ENCODE measurements at regions not wholly inside any gene's neighbourhood (a gene's known extent, or its start where the extent isn't known, plus 50 kb on each side); places are given as distances from the start of the nearest gene placed in this dataset.

DNA sequence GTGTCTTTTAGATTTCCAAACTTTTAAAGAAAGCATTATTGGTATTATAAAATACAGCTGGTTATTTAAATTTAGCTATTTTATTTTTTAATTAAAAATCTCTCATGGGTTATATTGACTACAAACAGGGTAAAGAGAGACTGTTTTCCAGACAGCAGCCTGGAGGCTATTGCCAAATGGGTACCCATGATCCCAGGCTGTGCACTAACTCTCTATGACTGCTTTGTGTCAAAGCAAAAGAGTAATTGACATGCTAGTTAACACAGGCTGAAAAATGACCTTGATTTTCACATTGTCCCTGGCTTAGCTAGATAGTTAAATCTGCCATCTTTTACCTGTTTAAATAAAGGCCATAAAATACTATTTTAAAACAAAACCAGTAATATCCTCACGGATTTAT lies 589.7 kb downstream of the ANXA1 start:
- in situ Hi-C loops (cut with MboI; ENCODE audit: low sequenced_read_pairs) = no loop called here

GRCh38 chr9:73742412-73742811 lies 590.7 kb downstream of the ANXA1 start:
- in situ Hi-C loops (cut with MboI; ENCODE audit: low sequenced_read_pairs) = no loop called here

DNA sequence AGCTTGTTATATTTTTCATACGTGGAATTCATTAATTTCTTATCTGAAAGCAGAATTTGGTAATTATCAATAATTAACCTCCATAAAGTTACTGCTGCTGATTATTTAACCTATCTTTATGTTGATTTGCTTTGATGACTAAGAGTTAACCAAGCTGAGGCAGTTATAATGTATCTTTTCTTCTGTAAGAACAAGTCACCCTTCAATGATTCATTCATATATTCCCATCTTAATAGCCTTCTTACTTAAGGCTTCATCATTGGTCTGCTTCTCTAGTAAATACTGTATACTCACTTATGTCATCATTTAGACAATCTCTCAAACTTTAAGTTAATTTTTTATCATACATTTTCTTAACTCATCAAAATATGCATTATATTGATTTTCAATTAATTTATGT lies 592.2 kb downstream of the ANXA1 start:
- in situ Hi-C loops (cut with MboI; ENCODE audit: low sequenced_read_pairs) = no loop called here

- in situ Hi-C loops (cut with MboI; ENCODE audit: low sequenced_read_pairs) = no loop called here
These were observed 593.9 kb downstream of the ANXA1 start for GRCh38 chr9:73745598-73745997.

GRCh38 chr9:73753171-73753570 lies 601.5 kb downstream of the ANXA1 start:
- in situ Hi-C loops (cut with MboI; ENCODE audit: low sequenced_read_pairs) = no loop called here

DNA sequence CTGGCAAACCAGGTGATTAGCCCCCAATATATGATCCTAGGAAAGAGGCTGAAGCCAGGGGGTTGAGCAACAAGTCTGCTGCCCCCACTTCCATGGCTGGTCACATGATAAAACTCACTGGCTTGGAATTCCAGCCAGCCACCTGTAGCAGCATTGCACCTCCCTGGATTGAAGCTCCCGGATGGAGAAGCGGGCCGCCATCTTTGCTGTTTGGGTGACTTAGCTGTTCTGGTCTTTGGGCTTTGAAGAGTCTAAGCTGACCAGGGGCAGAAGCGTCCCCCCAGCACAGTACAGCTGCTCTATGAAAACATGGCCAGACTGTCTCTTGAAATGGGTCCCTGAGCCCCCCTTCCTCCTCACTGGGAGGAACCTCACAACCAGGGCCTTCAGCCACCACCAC lies 610.2 kb downstream of the ANXA1 start:
- in situ Hi-C loops (cut with MboI; ENCODE audit: low sequenced_read_pairs) = no loop called here

DNA sequence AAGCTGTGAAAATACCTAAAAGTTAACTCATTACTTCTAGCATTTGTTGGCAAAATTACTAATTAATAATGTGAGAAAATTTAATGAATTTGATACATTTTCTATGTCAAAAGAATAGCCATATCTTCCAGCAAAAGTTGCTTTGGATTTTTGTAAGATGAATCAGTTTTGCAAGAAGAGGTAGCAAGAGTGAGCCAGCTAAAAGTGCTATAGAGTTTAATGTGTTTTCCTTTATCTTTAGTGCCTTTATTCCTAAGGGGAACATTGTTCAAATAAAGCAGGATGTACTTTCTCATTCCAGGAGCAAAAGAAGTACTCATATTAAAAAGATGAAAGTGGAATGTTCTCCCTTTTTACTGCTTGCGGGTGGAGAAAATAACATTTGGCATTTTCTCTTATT lies 622.2 kb downstream of the ANXA1 start:
- in situ Hi-C loops (cut with MboI; ENCODE audit: low sequenced_read_pairs) = no loop called here

DNA sequence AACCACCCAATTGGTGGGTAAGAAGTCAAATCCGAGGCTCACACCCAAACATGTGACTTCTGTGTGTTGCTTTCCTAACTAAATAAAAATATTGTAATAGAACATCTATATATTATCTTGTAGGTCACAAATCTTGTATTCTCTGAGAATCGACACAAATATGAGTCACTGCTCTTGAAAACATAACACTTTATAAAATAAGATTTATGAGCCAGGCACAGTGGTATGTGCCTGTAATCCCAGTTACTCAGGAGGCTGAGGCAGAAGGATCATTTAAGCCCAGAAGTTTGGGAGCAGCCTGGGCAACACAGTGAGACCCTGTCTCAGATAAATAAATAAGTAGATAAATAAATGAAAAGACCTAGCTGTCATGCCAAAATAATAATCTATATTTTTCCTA lies 624.1 kb downstream of the ANXA1 start:
- in situ Hi-C loops (cut with MboI; ENCODE audit: low sequenced_read_pairs) = no loop called here

DNA sequence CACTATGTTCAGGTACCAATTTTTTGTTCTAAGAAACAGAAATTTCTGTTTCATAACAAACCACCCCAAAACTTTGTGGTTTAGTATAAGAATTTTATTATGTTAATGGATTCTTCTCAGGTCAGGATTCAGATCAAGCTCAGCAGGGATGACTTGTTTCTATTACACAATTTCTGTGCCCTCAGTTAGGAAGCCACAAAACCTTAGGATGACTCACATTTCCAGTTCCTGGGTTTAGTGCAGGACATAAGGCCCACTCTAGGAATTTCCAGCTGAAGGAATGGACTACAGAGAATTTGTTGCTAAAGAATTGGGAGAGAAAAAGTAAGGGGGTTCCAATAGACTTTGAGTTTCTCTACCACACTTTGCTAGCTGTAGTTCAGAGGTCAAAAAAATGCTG lies 629.3 kb downstream of the ANXA1 start:
- in situ Hi-C loops (cut with MboI; ENCODE audit: low sequenced_read_pairs) = no loop called here

DNA sequence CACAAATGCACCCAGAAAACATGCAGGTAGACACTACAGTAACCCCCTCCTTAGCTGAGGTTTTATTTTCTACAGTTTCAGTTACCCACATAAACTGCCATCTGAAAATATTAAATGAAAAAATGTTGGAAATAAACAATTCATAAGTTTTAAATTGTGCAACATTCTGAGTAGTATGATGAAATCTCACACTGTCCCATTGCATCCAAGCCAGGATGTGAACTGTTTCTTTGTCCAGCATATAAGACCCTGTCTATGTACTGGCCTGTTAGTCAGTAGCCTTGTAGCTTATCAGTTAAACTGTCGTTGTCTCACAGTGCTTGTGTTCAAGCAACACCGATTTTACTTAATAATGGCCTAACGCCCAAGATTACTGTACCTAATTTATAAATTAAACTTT lies 630.5 kb downstream of the ANXA1 start:
- in situ Hi-C loops (cut with MboI; ENCODE audit: low sequenced_read_pairs) = no loop called here

DNA sequence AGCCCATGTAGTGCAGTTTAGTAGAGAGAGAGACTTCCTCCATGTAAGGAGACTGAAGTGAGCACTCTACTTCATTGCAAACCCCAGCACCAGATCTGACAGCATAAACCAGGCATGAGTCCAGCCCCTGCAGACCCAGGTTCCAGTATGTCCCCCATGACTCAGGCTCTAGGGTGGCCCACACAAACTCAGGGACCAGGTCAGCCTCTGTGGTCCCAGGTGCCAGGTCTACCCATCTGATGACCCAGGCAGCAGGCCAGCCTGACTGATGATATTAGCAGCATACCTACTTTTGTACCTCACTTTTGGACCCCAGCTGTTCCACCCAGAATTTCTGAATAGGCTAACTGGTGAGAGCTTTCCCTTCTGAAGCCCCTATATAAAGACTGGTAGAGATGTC lies 647.8 kb downstream of the ANXA1 start:
- in situ Hi-C loops (cut with MboI; ENCODE audit: low sequenced_read_pairs) = no loop called here

DNA sequence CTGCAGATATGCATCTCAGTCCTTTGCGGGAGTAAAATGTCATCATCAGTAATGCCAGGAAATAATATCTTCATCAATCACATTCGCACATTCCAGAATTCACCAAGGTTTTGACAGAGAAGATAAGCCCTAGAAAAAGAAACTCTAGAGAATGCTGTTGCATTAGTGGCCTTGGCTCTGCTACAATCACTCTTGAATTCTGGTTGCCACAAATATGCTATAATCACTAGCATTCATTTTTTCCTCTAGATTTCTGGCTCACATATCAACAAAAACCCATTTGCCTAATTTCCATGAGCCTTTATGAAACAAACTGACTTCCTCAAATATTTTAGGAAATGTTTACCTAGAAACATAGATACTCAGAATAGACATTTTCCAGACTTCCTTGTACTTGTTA lies 653.4 kb downstream of the ANXA1 start:
- in situ Hi-C loops (cut with MboI; ENCODE audit: low sequenced_read_pairs) = no loop called here

- in situ Hi-C loops (cut with MboI; ENCODE audit: low sequenced_read_pairs) = no loop called here
These were observed 654.3 kb downstream of the ANXA1 start for GRCh38 chr9:73805853-73806458.

GRCh38 chr9:73806876-73807275 lies 655.2 kb downstream of the ANXA1 start:
- in situ Hi-C loops (cut with MboI; ENCODE audit: low sequenced_read_pairs) = no loop called here

- in situ Hi-C loops (cut with MboI; ENCODE audit: low sequenced_read_pairs) = no loop called here
These were observed 656.3 kb downstream of the ANXA1 start for GRCh38 chr9:73807952-73808351.

GRCh38 chr9:73810585-73811215 lies 659.0 kb downstream of the ANXA1 start:
- in situ Hi-C loops (cut with MboI; ENCODE audit: low sequenced_read_pairs) = no loop called here

- in situ Hi-C loops (cut with MboI; ENCODE audit: low sequenced_read_pairs) = no loop called here
These were observed 661.9 kb downstream of the ANXA1 start for GRCh38 chr9:73813546-73813945.

GRCh38 chr9:73816905-73817304 lies 665.2 kb downstream of the ANXA1 start:
- in situ Hi-C loops (cut with MboI; ENCODE audit: low sequenced_read_pairs) = no loop called here

DNA sequence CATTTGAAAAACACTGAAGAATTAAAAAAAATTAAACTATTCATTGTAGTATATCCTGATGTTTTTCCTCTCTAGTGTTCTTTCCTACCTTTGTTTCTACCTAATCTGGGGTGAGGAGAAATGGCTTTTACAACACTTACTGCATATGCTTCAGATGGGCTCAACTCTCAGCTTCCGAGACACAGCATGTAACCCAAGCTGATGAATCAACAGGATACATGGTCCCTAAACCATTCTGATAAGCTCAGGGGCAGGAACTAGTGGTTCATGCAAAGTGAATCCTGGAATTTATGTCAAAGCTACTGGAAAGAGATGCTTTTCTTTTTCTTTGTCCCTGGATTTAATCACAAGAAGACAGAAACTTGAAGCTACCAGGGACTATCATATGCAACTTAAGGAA lies 672.5 kb upstream of the RORB start:
- in situ Hi-C loops (cut with MboI; ENCODE audit: low sequenced_read_pairs) = no loop called here

GRCh38 chr9:73838871-73839270 lies 658.3 kb upstream of the RORB start:
- in situ Hi-C loops (cut with MboI; ENCODE audit: low sequenced_read_pairs) = no loop called here

GRCh38 chr9:73839471-73839870 lies 657.7 kb upstream of the RORB start:
- in situ Hi-C loops (cut with MboI; ENCODE audit: low sequenced_read_pairs) = no loop called here

GRCh38 chr9:73841018-73841417 lies 656.1 kb upstream of the RORB start:
- in situ Hi-C loops (cut with MboI; ENCODE audit: low sequenced_read_pairs) = no loop called here

- in situ Hi-C loops (cut with MboI; ENCODE audit: low sequenced_read_pairs) = no loop called here
These were observed 653.0 kb upstream of the RORB start for GRCh38 chr9:73844135-73844534.
